A549 (cell line): ENCODE measurements at regions not wholly inside any gene's neighbourhood (a gene's known extent, or its start where the extent isn't known, plus 50 kb on each side); places are given as distances from the start of the nearest gene placed in this dataset.

Experiments used
- FOSL2 ChIP-seq, 2 experiments: fragments of 450-650 bp in 1 of 2; fragments of >200 bp in 1 of 2; sonication (Bioruptor Twin) in 1 of 2; formaldehyde crosslinking; IDR thresholded peaks; 2 replicates each; pipeline versions ENCODE4 v1.5.0 to v1.6.1; 2016 to 2020; ENCODE audit warnings: mild to moderate bottlenecking in 1 of 2, moderate library complexity in 1 of 2
- RARB ChIP-seq: fragments of 250-450 bp; sonication (Bioruptor Pico); IDR thresholded peaks from 2 replicates; pipeline ENCODE4 v1.8.0; 2021; ENCODE audit warnings: mild to moderate bottlenecking, moderate library complexity
- TF ChIP-seq, protein P1 (sequence below): fragments of >200 bp; sonication (Bioruptor Twin); formaldehyde crosslinking; IDR thresholded peaks from 3 replicates; pipeline ENCODE4 v1.5.1; 2016
- TF ChIP-seq, protein P2 (sequence below): fragments of 200-600 bp; sonication (generic); IDR thresholded peaks from 2 replicates; pipeline ENCODE4 v1.6.1; 2016; ENCODE audit warnings: antibody characterized with exemption, mild to moderate bottlenecking, moderate library complexity
- TF ChIP-seq, protein P3 (sequence below): IDR thresholded peaks from 2 replicates; pipeline ENCODE4 v1.6.1; 2012

DNA sequence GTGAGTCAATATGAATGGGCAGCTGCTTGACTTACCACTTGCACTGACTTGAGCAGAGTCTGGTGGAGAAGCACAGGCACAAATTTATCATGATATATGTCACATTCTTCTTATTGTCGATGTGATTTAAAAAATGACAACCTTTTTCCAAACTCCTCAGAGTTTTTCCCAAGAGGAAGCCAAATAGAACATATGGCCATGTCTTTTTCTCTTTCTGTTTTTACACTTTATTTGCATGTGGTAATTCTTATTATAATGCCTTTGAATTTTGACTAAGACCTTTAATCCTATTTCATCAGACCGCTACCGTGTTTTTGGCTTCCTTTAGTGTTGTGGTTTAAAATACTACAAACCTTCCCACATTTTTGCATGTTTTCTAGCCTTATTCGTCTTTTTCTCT, 666.2 kb downstream of the PDCD6IP start:
- TF ChIP-seq FOSL2 (IDR thresholded peaks at IDR 0.05) (no peak), FOSL2 (CRISPR knock-in tag; IDR thresholded peaks at IDR 0.05) (no peak), RARB (CRISPR knock-in tag) (no peak)
- TF ChIP-seq, protein P1, sequence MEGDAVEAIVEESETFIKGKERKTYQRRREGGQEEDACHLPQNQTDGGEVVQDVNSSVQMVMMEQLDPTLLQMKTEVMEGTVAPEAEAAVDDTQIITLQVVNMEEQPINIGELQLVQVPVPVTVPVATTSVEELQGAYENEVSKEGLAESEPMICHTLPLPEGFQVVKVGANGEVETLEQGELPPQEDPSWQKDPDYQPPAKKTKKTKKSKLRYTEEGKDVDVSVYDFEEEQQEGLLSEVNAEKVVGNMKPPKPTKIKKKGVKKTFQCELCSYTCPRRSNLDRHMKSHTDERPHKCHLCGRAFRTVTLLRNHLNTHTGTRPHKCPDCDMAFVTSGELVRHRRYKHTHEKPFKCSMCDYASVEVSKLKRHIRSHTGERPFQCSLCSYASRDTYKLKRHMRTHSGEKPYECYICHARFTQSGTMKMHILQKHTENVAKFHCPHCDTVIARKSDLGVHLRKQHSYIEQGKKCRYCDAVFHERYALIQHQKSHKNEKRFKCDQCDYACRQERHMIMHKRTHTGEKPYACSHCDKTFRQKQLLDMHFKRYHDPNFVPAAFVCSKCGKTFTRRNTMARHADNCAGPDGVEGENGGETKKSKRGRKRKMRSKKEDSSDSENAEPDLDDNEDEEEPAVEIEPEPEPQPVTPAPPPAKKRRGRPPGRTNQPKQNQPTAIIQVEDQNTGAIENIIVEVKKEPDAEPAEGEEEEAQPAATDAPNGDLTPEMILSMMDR: no peak
- TF ChIP-seq, protein P2, sequence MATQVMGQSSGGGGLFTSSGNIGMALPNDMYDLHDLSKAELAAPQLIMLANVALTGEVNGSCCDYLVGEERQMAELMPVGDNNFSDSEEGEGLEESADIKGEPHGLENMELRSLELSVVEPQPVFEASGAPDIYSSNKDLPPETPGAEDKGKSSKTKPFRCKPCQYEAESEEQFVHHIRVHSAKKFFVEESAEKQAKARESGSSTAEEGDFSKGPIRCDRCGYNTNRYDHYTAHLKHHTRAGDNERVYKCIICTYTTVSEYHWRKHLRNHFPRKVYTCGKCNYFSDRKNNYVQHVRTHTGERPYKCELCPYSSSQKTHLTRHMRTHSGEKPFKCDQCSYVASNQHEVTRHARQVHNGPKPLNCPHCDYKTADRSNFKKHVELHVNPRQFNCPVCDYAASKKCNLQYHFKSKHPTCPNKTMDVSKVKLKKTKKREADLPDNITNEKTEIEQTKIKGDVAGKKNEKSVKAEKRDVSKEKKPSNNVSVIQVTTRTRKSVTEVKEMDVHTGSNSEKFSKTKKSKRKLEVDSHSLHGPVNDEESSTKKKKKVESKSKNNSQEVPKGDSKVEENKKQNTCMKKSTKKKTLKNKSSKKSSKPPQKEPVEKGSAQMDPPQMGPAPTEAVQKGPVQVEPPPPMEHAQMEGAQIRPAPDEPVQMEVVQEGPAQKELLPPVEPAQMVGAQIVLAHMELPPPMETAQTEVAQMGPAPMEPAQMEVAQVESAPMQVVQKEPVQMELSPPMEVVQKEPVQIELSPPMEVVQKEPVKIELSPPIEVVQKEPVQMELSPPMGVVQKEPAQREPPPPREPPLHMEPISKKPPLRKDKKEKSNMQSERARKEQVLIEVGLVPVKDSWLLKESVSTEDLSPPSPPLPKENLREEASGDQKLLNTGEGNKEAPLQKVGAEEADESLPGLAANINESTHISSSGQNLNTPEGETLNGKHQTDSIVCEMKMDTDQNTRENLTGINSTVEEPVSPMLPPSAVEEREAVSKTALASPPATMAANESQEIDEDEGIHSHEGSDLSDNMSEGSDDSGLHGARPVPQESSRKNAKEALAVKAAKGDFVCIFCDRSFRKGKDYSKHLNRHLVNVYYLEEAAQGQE: no peak
- TF ChIP-seq, protein P3, sequence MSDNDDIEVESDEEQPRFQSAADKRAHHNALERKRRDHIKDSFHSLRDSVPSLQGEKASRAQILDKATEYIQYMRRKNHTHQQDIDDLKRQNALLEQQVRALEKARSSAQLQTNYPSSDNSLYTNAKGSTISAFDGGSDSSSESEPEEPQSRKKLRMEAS: no peak
